COR-L47 (cell line): ENCODE measurements at regions not wholly inside any gene's neighbourhood (a gene's known extent, or its start where the extent isn't known, plus 50 kb on each side); places are given as distances from the start of the nearest gene placed in this dataset.

Experiments
- DNase-seq: peaks from one replicate; lab custom pipeline; 2025; lab: John Stamatoyannopoulos, UW

DNA sequence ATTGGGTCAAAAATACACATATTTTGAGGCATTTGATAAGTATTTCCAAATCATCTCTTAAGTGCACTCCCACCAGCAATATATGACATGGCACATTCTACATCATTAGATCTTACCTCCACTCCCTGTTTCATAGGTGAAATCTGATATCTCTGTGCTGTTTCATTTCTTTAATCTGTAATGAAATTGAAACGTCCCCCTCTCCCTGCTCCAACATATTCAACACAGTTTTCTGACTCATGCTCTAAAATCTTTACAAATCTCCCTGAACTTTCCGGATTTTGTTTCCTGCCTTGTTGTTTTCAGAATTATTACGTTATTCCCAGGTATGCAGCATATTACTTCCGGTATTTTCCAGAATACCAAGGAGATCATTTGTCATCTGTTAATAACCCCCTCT lies 66.1 kb upstream of the AKT3 start:
- no peak for DNase-seq

DNA sequence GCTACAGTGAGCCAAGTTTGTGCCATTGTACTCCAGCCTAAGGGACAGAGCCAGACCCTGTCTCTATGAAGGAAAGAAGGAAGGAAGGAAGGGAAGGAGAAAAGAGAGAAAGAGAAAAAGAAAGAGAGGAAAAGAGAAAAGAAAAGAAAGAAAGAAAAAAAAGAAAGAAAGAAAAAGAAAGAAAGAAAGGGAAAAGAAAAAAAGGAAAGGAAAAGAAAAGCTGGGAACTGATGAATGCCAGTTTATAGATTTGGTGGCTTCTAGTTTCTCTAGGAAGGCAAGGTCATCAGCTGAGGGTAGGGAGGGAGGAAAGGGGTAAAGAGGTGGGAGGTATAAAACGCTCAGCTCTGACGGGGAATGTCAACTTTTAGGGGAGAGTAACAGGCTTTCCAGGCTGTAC lies 62.3 kb upstream of the AKT3 start:
- no peak for DNase-seq

DNA sequence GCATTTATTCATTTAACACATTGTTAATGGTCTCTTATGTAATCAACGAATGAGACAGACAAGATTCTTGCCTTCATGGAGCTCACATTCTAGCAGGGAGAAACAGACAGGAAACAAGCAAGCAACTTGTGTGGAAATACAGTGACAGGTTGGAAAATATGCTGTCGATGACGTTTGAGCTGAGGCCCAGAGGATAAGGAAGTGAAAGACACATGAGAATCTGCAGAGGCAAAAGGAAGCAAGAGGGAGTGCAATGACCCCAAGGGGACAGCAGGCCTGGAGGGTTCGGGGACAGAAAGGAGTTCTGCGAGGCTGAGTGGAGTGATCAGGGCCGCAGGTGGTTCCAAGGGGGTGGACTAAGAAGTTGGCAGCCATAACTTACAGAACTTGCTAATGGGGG lies 60.6 kb upstream of the AKT3 start:
- no peak for DNase-seq

DNA sequence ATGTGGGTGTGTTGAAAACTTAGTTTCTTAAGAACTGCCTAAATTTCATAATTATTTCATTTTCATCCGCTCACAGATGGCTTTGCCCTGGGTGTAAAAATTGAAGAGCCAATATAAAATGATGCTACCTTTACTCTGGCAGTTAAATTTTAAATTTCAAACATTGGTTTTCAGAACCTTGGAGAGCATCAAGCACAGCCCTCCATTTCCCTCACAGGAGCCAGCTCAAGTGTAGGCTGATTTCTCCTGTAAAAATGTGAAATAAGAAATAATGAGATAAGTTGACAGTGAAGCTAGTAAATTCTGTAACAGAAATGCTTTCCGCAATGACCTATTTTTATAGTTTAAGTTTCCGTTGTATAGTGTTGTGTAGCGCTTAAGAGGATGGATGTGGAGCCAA lies 53.9 kb upstream of the AKT3 start:
- no peak for DNase-seq

DNA sequence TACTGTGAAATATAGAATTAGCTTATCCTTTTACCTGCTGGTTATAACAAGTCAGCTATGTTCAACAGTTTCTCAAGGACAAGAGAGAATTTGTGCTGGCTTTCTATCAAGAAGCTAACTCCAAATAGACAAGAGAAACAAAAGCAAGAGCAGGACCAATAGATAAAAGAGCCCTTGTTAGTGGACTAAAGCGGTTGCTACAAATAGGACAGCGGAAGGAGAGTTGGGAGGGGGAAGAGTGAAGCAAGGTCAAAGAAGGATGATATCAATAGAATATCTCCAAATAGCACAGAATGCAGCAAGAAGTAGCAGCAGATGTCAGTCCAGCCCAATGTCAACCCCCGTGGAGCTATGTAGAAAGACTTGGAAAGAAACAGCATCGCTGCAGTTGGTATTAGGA lies 53.0 kb upstream of the AKT3 start:
- DNase-seq, result no peak

DNA sequence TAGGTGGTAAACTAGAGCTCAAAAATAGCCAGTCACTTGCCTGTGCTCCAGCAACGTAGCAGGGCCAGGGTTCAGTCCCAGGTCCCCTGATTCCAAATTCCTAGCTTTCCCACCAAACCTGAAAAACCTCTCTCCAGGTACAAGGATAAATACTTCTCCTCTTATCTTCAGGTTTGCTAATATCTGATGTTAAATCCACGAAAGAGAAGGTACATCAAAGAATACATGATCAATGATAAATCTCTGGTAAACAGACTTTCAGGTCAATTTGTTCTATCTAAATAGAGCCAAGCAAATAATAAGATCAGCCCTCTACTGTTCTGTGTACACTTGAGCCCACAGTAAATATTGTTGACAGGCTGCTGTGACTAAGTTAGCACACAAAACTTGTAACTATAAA lies 52.1 kb upstream of the AKT3 start:
- DNase-seq, result no peak
